Transverse colon (tissue), 4 donors: ENCODE measurements at regions not wholly inside any gene's neighbourhood (a gene's known extent, or its start where the extent isn't known, plus 50 kb on each side); places are given as distances from the start of the nearest gene placed in this dataset.

Experiments
- DNase-seq: peaks from one replicate; pipeline ENCODE4 v3.0.0-alpha.2; 2019
- H3K27ac ChIP-seq, 4 donors: fragments of 200-600 bp; sonication (generic); 2 replicates each; pipeline ENCODE4 v1.5.1; 2016 to 2018; ENCODE audit warnings: inconsistent platforms in 4 of 4
- H3K27me3 ChIP-seq: fragments of 200-600 bp; sonication (generic); 2 replicates; pipeline ENCODE4 v1.5.1; 2017; ENCODE audit warnings: inconsistent platforms
- H3K36me3 ChIP-seq, 4 donors: fragments of 200-600 bp; sonication (generic); 2 replicates each; pipeline ENCODE4 v1.5.1; 2017 to 2019; ENCODE audit warnings: inconsistent platforms in 4 of 4
- H3K4me1 ChIP-seq, 4 donors: fragments of 200-600 bp; sonication (generic); 2 replicates each; pipeline ENCODE4 v1.5.1; 2017 to 2020; ENCODE audit warnings: inconsistent platforms in 4 of 4
- H3K4me3 ChIP-seq, 4 donors: fragments of 200-600 bp; sonication (generic); 1 replicate in 1 of 4; 2 replicates in 3 of 4; pipeline versions ENCODE4 v1.5.1 to v1.6.1; 2017 to 2019; ENCODE audit warnings: inconsistent platforms in 4 of 4
- H3K9me3 ChIP-seq, 2 donors: fragments of 200-600 bp; sonication (generic); 2 replicates each; pipeline ENCODE4 v1.5.1; 2017 to 2019; ENCODE audit warnings: inconsistent platforms in 2 of 2
- EP300 ChIP-seq: sonication (generic); formaldehyde crosslinking; IDR thresholded peaks from one replicate; pipeline ENCODE4 v1.6.1; 2017; ENCODE audit warnings: antibody characterized with exemption, low read depth
- POLR2A ChIP-seq: fragments of 450-650 bp; IDR thresholded peaks from one replicate; pipeline ENCODE4 v1.6.1; 2016; ENCODE audit warnings: antibody characterized with exemption, mild to moderate bottlenecking, moderate library complexity
- POLR2AphosphoS5 ChIP-seq, 3 donors: sonication (generic); formaldehyde crosslinking; IDR thresholded peaks; one replicate each; pipeline ENCODE4 v1.6.1; 2016; ENCODE audit warnings: antibody characterized with exemption in 3 of 3
- WGBS, 2 donors: methylation state at CpG; one replicate each; pipeline ENCODE4 v1.1.5; 2018; ENCODE audit warnings: low coverage in 1 of 2; 5-methylcytosine and 5-hydroxymethylcytosine counted together
- in situ Hi-C, 4 donors: fragments of 200-750 bp; cut with MboI; loops; one replicate each; pipeline versions ENCODE4 v1.15.0 to v1.15.1; 2017; ENCODE audit warnings: low sequenced_read_pairs in 3 of 4, low pct_ligation_motif_present in 1 of 4, low pct_unique_long_range_greater_than_20kb in 1 of 4
- intact Hi-C: fragments of 100-400 bp; cut with DNase I; formaldehyde crosslinking; loops from one replicate; pipeline ENCODE4 v1.15.1; 2023; ENCODE audit warnings: low total_unique reads
- TF ChIP-seq, protein P1 (sequence below), 5 experiments: fragments of 200-600 bp in 3 of 5; fragments of 450-650 bp in 2 of 5; sonication (generic) in 3 of 5; IDR thresholded peaks; 1 replicate in 2 of 5; 2 replicates in 3 of 5; pipeline ENCODE4 v1.5.1; 2016 to 2017; ENCODE audit warnings: antibody characterized with exemption in 5 of 5, inconsistent platforms in 3 of 5, mild to moderate bottlenecking in 2 of 5, moderate library complexity in 1 of 5

- intact Hi-C loops (no loop called here), in situ Hi-C loops (no loop called here)
- no peaks in the 10 kb centered on the region for H3K36me3 ChIP-seq
- H3K27ac ChIP-seq = no peak overlapping the region
- DNase-seq = no peak
- H3K9me3 ChIP-seq = peaks cover 0 to 12% of the 10 kb centered on the region in 2 donors
- TF ChIP-seq POLR2A (no peak), EP300 (no peak), POLR2AphosphoS5 (IDR thresholded peaks at IDR 0.05) (no peak)
- TF ChIP-seq, protein P1, sequence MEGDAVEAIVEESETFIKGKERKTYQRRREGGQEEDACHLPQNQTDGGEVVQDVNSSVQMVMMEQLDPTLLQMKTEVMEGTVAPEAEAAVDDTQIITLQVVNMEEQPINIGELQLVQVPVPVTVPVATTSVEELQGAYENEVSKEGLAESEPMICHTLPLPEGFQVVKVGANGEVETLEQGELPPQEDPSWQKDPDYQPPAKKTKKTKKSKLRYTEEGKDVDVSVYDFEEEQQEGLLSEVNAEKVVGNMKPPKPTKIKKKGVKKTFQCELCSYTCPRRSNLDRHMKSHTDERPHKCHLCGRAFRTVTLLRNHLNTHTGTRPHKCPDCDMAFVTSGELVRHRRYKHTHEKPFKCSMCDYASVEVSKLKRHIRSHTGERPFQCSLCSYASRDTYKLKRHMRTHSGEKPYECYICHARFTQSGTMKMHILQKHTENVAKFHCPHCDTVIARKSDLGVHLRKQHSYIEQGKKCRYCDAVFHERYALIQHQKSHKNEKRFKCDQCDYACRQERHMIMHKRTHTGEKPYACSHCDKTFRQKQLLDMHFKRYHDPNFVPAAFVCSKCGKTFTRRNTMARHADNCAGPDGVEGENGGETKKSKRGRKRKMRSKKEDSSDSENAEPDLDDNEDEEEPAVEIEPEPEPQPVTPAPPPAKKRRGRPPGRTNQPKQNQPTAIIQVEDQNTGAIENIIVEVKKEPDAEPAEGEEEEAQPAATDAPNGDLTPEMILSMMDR (IDR thresholded peaks at IDR 0.05) = no peak
- 48 to 53% methylated on average over 4 to 10 of the region's 10 CpGs for WGBS, 2 donors
- H3K27me3 ChIP-seq = no peaks in the 10 kb centered on the region
- peaks cover 0 to 14% (median 5%) of the 10 kb centered on the region in 4 donors for H3K4me1 ChIP-seq
- no peak overlapping the region for H3K4me3 ChIP-seq
These were observed 68.8 kb upstream of the IYD start for GRCh38 chr6:150299873-150300485.

DNA sequence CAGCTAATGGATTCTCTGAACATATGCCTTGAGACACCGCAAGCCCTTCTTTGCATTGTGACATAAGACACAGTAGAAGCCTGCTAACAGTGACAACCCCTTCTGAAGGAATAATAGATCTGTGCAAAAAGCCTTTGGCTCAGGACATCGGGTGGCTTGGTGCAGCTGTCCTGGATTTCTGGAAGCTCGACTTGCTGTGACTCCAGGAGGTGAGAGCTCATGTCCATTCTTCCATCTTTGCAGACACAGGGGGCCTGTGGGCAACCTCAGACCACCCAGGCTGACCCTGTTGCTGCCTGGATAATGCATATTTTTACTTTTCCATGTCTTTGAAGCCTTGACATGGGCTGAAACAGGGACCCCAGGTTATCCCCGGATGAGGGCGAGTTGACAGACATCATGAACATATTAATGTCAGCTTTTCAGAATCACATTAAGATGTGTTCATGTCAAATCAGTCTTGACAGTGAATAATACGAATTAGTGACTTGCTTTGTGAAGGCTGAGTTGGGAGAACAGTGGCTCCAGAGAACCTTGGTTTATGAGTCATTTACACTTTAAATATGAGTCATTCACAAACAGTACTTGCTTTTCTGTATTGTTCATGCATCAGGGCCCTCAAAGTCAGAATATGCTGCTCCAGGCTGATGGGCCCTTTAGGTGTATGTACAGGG is 66.8 kb upstream of the IYD start:
- H3K4me3 ChIP-seq = no peak overlapping the region
- H3K27ac ChIP-seq = peak overlapping the region; percentile 25 to 58 (median 41)
- no peaks in the 10 kb centered on the region for H3K27me3 ChIP-seq
- no peaks in the 10 kb centered on the region for H3K36me3 ChIP-seq
- peaks cover 0 to 12% of the 10 kb centered on the region in 2 donors for H3K9me3 ChIP-seq
- WGBS, 2 donors = 57 to 69% methylated on average over 1 to 6 of the region's 6 CpGs
- in situ Hi-C loops (no loop called here), intact Hi-C loops (no loop called here)
- DNase-seq = no peak
- TF ChIP-seq, protein P1 (IDR thresholded peaks at IDR 0.05) = no peak
- TF ChIP-seq POLR2A (no peak), POLR2AphosphoS5 (IDR thresholded peaks at IDR 0.05) (no peak), EP300 (no peak)
- peaks cover 0 to 14% (median 5%) of the 10 kb centered on the region in 4 donors for H3K4me1 ChIP-seq

GRCh38 chr6:150302520-150303176 is 66.2 kb upstream of the IYD start:
- no peaks in the 10 kb centered on the region for H3K36me3 ChIP-seq
- no peaks in the 10 kb centered on the region for H3K27me3 ChIP-seq
- H3K4me1 ChIP-seq = peaks cover 0 to 14% (median 5%) of the 10 kb centered on the region in 4 donors
- WGBS, 2 donors = 58 to 92% methylated on average over 2 to 7 of the region's 7 CpGs
- peaks cover 0 to 6% of the 10 kb centered on the region in 2 donors for H3K9me3 ChIP-seq
- intact Hi-C loops (no loop called here), in situ Hi-C loops (no loop called here)
- no peak overlapping the region for H3K4me3 ChIP-seq
- peak overlapping the region; percentile 25 to 58 (median 41) for H3K27ac ChIP-seq
- TF ChIP-seq POLR2A (no peak), EP300 (no peak), POLR2AphosphoS5 (IDR thresholded peaks at IDR 0.05) (no peak)
- TF ChIP-seq, protein P1 (IDR thresholded peaks at IDR 0.05) = no peak
- DNase-seq = peak; percentile 26

- in situ Hi-C loops (no loop called here), intact Hi-C loops (no loop called here)
- H3K4me3 ChIP-seq = no peak overlapping the region
- H3K9me3 ChIP-seq = no peaks in the 10 kb centered on the region
- no peak for DNase-seq
- H3K4me1 ChIP-seq = peaks cover 0 to 14% (median 5%) of the 10 kb centered on the region in 4 donors
- 78 to 86% methylated on average over 2 of the region's 2 CpGs for WGBS, 2 donors
- peak overlapping the region in 2 of 4 donors; percentile 45 to 58 for H3K27ac ChIP-seq
- H3K36me3 ChIP-seq = no peaks in the 10 kb centered on the region
- H3K27me3 ChIP-seq = no peaks in the 10 kb centered on the region
- TF ChIP-seq POLR2AphosphoS5 (IDR thresholded peaks at IDR 0.05) (no peak), EP300 (no peak)
These were observed 65.6 kb upstream of the IYD start for GRCh38 chr6:150303256-150303655.
